ENCODE measurements at regions not wholly inside any gene's neighbourhood (a gene's known extent, or its start where the extent isn't known, plus 50 kb on each side); places are given as distances from the start of the nearest gene placed in this dataset.

DNA sequence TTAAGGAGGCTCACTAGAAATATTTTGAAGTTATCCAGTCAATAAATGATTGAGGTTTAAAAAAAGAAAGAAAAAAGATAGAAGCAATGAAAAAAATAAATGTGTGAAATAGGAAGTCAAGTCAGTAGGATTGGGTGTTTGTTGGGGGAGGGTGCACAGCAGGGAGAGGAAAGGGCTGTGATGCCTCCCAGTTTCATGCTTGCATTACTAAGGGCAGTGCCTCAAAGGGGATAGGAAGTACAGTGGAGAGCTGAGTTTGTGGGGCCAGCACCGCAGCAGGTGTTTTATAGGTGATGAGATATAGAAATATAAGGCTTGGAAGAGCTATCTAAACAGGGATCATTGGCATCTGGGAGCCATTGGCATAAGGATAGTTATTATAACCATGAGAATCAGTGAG, 919.2 kb downstream of the STIM2 start:
- TF ChIP-seq, protein P1, sequence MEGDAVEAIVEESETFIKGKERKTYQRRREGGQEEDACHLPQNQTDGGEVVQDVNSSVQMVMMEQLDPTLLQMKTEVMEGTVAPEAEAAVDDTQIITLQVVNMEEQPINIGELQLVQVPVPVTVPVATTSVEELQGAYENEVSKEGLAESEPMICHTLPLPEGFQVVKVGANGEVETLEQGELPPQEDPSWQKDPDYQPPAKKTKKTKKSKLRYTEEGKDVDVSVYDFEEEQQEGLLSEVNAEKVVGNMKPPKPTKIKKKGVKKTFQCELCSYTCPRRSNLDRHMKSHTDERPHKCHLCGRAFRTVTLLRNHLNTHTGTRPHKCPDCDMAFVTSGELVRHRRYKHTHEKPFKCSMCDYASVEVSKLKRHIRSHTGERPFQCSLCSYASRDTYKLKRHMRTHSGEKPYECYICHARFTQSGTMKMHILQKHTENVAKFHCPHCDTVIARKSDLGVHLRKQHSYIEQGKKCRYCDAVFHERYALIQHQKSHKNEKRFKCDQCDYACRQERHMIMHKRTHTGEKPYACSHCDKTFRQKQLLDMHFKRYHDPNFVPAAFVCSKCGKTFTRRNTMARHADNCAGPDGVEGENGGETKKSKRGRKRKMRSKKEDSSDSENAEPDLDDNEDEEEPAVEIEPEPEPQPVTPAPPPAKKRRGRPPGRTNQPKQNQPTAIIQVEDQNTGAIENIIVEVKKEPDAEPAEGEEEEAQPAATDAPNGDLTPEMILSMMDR (IDR thresholded peaks at IDR 0.05), result no peak
- TF ChIP-seq SMC3 (IDR thresholded peaks at IDR 0.05), result no peak
- no peak for TF ChIP-seq CHD2 (IDR thresholded peaks at IDR 0.05; ENCODE audit: low read length, partially characterized antibody)
- TF ChIP-seq, protein P2, sequence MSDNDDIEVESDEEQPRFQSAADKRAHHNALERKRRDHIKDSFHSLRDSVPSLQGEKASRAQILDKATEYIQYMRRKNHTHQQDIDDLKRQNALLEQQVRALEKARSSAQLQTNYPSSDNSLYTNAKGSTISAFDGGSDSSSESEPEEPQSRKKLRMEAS (IDR thresholded peaks at IDR 0.05), result no peak
- no peak for TF ChIP-seq RAD21 (conservative IDR thresholded peaks at IDR 0.05 in 1 of 2, IDR thresholded peaks at IDR 0.05 in 1 of 2)
- TF ChIP-seq CBX8 (IDR thresholded peaks at IDR 0.05), result no peak
- TF ChIP-seq ESRRA (IDR thresholded peaks at IDR 0.05; ENCODE audit: borderline replicate concordance, low read length), result no peak
